ENCODE measurements at regions not wholly inside any gene's neighbourhood (a gene's known extent, or its start where the extent isn't known, plus 50 kb on each side); places are given as distances from the start of the nearest gene placed in this dataset.
"Not testable (repeated sequence)": the region's sequence is repeated elsewhere in the genome, so short reads cannot be mapped to it uniquely, and the experiment has no call there.

- DNase-seq, result no peak
Measured at GRCh38 chr21:19343711-19344110, 940.1 kb upstream of the TMPRSS15 start.

- DNase-seq, result no peak
Measured at GRCh38 chr21:19350286-19350685, 946.7 kb upstream of the TMPRSS15 start.

- DNase-seq, result no peak
Measured at GRCh38 chr21:19353256-19353655, 949.7 kb upstream of the TMPRSS15 start.

GRCh38 chr21:19368944-19369343, 965.4 kb upstream of the TMPRSS15 start:
- no peak for DNase-seq

GRCh38 chr21:19392390-19392789, 988.8 kb upstream of the TMPRSS15 start:
- no peak for DNase-seq

- no peak for DNase-seq
Measured at GRCh38 chr21:19400223-19400770, 996.7 kb upstream of the TMPRSS15 start.

- no peak for DNase-seq
Measured at GRCh38 chr21:19402870-19403269, 999.3 kb upstream of the TMPRSS15 start.

GRCh38 chr21:19405326-19405725, 1001.7 kb upstream of the TMPRSS15 start:
- DNase-seq, result no peak

- no peak for DNase-seq
Measured at GRCh38 chr21:19420565-19420964, 1017.0 kb upstream of the TMPRSS15 start.

- DNase-seq, result no peak
Measured at GRCh38 chr21:19433623-19434022, 1030.0 kb upstream of the TMPRSS15 start.

- no peak for DNase-seq
Measured at GRCh38 chr21:19440792-19441655, 1037.4 kb upstream of the TMPRSS15 start.

- DNase-seq, result no peak
Measured at GRCh38 chr21:19458295-19458694, 1054.7 kb upstream of the TMPRSS15 start.

- DNase-seq, result no peak
Measured at GRCh38 chr21:19461481-19462205, 1058.1 kb upstream of the TMPRSS15 start.

- no peak for DNase-seq
Measured at GRCh38 chr21:19463966-19464365, 1060.4 kb upstream of the TMPRSS15 start.

- no peak for DNase-seq
Measured at GRCh38 chr21:19468991-19469715, 1065.6 kb upstream of the TMPRSS15 start.

- no peak for DNase-seq
Measured at GRCh38 chr21:19475525-19475924, 1071.9 kb upstream of the TMPRSS15 start.

- no peak for DNase-seq
Measured at GRCh38 chr21:19489930-19490329, 1086.3 kb upstream of the TMPRSS15 start.

- no peak for DNase-seq
Measured at GRCh38 chr21:19490481-19490880, 1086.9 kb upstream of the TMPRSS15 start.

GRCh38 chr21:19493437-19494241, 1090.1 kb upstream of the TMPRSS15 start:
- not testable (repeated sequence) for DNase-seq

- no peak for DNase-seq
Measured at GRCh38 chr21:19501115-19501514, 1097.5 kb upstream of the TMPRSS15 start.
